ENCODE measurements at regions not wholly inside any gene's neighbourhood (a gene's known extent, or its start where the extent isn't known, plus 50 kb on each side); places are given as distances from the start of the nearest gene placed in this dataset.

GRCh38 chr9:6090277-6091210 is 75.1 kb upstream of the RANBP6 start:
- TF ChIP-seq POLR2A (IDR thresholded peaks at IDR 0.05) (no peak), CTCF (IDR thresholded peaks at IDR 0.05) (no peak), EP300 (IDR thresholded peaks at IDR 0.05) (no peak)
